LoVo (cell line): ENCODE measurements at regions not wholly inside any gene's neighbourhood (a gene's known extent, or its start where the extent isn't known, plus 50 kb on each side); places are given as distances from the start of the nearest gene placed in this dataset.
"Not testable (repeated sequence)": the region's sequence is repeated elsewhere in the genome, so short reads cannot be mapped to it uniquely, and the experiment has no call there.

ENCODE experiments used
- DNase-seq: peaks from one replicate; pipeline ENCODE4 v3.0.0-alpha.2; 2016; ENCODE audit warnings: low spot score

GRCh38 chr1:61580417-61580816 lies 144.5 kb downstream of the TM2D1 start:
- no peak for DNase-seq

DNA sequence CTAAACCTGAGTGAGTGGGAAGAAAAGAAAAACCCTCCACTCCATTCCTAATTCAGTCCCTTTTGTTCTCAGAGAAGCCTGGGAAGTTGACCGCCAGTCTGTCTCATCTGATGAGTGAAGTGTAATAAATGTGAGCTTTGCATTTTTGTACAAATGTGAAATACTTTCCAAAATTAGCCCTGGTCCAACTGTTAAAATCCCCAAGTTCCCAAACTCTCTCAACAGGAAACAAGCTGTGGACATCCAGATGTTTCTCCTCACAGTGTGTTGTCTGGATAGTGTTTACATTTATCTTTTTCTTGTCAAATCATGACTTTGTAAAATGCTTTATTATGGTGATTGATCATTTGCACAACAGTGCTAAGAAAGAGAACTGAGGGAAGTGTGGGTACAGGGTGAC lies 145.1 kb downstream of the TM2D1 start:
- DNase-seq, result no peak

- no peak for DNase-seq
Observed at GRCh38 chr1:61572046-61572445, 152.9 kb downstream of the TM2D1 start.

DNA sequence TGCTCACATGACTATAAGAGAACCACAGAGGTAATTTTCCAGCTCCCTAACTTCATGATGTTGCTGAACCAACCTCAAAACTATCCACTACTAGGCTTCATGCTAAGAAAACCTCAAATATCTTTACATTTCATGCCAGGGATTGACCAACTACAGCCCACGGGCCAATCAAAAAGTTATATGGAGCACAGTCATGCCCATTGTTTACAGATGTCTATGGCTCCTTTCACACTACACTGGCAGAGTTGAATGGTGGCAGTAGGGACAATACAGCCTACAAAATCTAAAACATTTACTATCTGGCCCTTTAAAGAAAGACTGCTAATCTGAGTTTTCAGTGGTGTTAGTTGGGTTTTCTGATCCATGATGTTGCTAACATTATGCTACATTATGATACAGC lies 154.8 kb downstream of the TM2D1 start:
- DNase-seq, result no peak

DNA sequence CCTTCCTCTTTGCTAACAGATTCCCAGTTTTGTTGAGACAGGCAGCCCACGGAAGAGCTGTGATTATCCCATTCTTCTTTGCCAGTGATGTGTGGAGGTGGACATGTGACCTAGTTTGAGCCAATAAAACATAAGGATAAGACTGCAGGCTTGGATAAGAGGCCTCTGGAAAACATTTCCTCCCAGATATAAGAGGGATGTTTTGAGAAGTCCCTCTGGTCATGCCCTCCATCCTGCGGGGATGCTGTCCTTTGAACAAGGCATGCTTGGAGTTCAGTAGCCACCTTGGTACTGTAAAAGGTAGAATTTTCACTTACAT lies 155.7 kb downstream of the TM2D1 start:
- DNase-seq, result no peak

DNA sequence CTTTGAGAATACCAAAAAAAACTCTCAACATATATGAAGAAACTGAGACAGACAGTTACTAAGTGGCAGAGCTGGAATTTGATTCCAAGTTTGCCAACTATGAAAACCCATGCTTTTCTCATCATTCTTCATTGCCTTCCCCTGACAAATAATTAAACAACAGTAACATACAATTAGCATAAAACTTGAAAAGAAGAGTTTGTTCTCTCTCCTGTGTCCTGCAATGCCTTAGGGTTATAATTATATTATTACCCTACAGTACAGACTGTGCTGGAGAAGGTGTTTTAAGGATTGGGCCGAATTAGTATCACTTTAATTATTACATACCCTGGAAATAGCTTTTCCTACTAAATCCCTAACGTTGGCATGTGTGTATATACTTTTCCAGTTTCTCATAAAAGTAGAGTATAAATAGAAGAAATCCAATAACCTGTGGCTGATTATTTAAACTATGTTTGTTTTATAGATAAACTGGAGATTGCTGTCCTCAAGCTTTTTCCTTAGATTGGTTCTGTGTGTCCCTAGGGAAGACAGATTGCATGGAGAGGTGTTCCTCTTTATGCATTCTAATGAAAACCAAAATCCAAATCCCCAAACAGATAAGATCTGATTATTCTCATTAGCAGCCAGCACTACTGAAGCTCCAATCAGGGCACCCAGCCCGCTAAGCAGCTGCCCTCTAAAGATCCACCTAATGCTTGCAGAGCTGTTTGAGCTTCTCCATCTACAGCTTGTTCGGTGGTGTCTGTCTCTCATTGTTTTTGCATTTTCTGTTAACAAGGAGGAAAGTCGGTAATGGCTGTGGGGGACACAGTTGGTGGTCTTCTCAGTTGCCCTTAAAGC lies 156.3 kb downstream of the TM2D1 start:
- DNase-seq, result no peak

DNA sequence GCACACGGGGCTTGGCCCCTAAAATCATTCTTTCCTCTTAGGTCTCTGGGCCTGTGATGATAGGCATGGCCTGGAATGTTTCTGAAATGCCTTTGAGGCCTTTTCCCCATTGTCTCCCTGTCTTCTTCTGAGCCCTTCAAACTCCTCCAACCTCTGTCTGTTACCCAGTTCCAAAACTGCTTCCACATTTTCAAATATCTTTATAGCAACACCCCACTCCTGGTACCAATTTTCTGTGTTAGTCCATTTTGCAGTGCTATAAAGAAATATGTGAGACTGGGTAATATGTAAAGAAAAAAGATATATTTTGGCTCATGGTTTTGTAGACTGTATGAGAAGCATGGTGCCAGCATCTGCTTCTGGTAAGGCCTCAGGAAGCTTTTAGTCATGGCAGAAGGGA lies 158.8 kb downstream of the TM2D1 start:
- no peak for DNase-seq

GRCh38 chr1:61563611-61564010 lies 161.3 kb downstream of the TM2D1 start:
- no peak for DNase-seq

DNA sequence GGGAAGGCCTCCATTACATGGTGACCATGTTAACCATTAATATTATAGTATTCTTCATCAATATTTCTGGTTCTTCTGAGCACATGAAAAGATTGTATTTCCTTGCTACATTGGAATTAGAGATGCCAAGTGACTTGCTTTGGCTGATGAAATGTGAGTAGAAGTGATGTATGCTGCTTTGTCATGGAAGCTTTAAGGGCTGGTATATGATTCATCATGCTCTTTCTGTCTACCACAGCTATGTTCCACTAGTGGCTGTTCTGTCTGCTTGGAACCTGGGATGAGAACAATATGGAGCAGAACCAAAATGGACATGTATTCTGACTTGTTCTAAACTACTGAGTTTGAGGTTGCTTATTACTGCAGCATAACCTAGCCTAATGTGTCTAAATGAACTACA lies 163.3 kb downstream of the TM2D1 start:
- no peak for DNase-seq

DNA sequence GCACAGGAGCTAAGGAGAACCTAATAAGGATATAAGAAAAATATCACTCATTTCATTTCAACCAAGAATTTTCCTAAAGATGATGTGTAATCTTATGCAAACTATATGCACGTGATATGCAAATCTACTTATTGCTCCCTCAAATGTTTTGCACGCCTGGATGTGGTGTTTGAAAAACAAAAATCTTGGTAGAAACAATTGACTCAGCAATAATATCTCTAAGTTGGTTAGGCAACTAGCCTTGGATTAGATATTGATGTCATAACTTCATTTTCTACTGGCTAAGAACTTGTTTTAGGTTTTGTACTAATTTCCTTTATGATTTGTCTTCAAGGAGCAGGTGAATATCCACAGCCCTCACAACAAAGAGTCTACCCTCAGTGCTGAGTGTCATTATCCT lies 164.6 kb downstream of the TM2D1 start:
- DNase-seq, result no peak

DNA sequence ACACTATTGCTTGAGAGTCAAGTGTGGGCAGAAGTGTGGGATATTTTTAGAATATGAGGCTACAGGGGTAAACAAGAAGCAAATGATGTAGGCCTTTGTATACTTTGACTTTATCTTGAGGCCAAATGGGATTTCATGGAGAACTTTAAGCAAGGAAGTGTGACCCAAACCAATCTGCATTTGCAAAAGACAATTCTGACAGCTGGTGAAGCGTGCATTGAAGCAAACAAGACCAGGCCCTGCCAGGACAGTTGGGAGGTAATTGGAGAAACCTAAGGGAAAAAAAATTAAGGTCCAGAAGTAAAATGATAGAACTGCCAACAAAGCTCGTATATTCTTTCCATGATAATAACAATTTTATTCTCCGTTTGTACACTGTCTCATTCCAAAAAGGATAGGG lies 168.3 kb downstream of the TM2D1 start:
- no peak for DNase-seq

DNA sequence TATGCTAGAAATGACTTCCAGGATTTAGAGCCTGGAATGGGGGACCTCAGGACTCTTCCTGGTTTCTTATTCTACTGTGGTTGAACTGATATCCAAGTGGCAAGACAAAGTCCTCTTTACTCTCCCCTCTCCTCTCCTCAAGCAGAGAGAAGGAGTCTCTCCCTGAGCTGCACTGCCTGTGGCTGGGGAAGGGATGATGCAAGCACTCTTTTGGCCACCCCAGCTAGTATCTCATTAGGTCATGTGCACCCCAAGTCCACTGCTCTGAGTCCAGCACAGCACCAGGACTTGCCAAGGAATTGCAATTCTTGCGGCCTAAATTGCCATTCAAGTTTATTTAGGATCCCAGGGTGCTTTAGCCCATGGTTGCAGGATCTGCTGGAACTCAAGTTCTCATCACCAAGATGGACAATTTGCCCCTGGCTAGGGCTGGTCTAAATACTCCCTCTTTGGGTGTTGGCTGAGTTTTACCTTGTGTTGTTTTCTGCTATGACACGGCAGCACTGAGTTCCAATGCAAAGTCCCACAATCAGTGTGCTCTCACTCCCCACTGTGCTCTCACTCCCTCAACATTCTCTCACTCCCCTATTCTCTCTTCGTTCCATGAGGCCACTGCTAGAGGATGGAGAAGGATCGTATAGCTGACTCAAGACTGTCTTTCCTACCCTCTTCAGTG lies 172.2 kb downstream of the TM2D1 start:
- no peak for DNase-seq

DNA sequence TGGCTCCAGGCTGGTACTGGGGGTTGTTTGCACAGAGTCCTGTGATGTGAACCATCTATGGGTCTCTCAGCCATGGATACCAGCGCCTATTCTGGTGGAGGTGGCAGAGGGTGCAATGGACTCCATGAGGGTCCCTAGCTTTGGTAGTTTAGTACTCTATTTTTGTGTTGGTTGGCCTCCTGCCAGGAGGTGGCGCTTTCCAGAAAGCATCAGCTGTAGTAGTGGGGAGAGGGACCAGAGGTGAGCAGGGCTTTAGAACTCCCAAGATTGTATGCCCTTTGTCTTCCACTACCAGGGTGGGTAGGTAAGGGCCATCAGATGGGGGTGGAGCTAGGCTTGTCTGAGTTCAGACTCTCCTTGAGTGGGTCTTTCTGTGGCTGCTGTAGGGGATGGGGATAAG lies 177.6 kb downstream of the TM2D1 start:
- DNase-seq, result not testable (repeated sequence)

- not testable (repeated sequence) for DNase-seq
Observed at GRCh38 chr1:61544870-61545269, 180.1 kb downstream of the TM2D1 start.

DNA sequence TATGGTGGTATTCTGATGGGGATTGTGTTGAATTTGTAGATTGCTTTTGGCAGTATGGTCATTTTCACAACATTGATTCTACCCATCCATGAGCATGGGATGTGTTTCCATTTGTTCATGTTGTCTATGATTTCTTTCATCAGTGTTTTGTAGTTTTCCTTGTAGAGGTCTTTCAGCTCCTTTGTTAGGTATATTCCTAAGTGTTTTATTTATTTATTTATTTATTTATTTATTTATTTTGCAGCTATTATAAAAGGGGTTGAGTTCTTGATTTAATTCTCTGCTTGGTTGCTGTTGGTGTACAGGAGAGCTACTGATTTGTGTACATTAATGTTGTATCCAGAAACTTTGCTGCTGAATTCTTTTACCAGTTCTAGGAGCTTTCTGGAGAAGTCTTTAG lies 181.4 kb downstream of the TM2D1 start:
- not testable (repeated sequence) for DNase-seq

GRCh38 chr1:61539720-61540462 lies 185.1 kb downstream of the TM2D1 start:
- no peak for DNase-seq

- DNase-seq, result no peak
Observed at GRCh38 chr1:61538228-61538627, 186.7 kb downstream of the TM2D1 start.

- DNase-seq, result no peak
Observed at GRCh38 chr1:61536174-61537108, 188.5 kb downstream of the TM2D1 start.

DNA sequence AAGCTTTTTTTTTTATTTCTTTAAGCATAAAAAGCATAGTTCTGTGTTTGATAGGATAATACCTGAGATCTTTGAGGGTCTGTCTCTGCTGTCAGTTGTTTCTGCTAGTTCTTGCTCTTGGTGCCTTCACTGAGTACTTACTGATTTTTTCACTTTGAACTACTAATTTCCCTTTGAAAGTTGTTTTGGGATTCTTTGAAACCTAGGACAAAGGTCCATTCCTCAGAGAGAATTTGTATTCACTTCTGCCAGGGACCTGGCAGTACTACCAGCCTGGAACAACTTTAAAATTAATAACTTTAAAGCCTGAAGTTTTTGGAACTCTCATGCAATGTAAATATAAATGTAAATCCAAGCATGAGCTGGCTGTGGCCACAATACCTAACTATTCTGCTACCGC lies 190.1 kb downstream of the TM2D1 start:
- no peak for DNase-seq

DNA sequence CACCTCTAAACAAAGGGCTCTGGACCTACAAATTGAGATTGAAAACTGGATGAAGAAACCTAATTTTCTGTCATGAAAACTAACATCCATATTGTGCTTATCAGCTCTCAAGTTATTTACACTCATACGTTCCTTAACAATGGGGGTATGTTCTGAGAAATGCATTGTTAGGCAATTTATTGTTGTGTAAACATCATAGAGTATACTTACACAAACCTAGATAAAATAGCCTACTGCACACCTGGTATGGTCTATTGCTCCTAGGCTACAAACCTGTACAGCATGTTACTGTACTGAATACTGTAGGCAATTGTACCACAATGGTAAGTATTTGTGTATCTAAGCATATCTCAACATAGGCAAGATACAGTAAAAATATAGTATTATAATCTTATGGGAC lies 191.4 kb downstream of the TM2D1 start:
- no peak for DNase-seq

DNA sequence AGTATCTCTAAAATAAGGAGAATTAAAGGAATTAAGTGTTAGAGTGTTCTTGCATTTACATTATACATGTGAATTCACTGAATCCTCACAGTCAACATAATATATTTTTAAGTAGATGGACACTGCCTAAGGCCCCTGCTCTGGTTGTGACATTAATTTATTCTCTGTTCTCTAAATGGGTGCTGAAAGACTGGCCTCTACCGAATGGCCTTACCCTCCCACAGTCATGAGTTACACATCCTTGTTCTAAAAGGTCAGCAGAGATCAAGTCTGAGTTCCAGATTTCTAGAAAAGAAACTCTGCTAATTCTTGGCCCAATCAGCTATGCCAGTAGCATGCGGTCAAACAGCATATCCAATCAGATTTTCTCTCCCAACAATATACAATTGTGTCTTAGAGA lies 193.2 kb downstream of the TM2D1 start:
- DNase-seq, result no peak
